SU-DHL-6 (cell line): ENCODE measurements at regions not wholly inside any gene's neighbourhood (a gene's known extent, or its start where the extent isn't known, plus 50 kb on each side); places are given as distances from the start of the nearest gene placed in this dataset.

Experiments used
- H2AFZ ChIP-seq: fragments of 200-600 bp; sonication (generic); 2 replicates; pipeline ENCODE4 v1.6.1; 2014; ENCODE audit warnings: low read depth, mild to moderate bottlenecking, moderate library complexity, mixed read lengths, antibody characterized with exemption, low read length; ENCODE audit not compliant: severe bottlenecking
- H3F3A ChIP-seq: fragments of 200-600 bp; shearing (Covaris generic); 2 replicates; pipeline ENCODE4 v1.6.0; 2016; ENCODE audit warnings: antibody characterized with exemption, mild to moderate bottlenecking; ENCODE audit not compliant: insufficient read depth
- H3K27ac ChIP-seq: fragments of 200-600 bp; sonication (generic); 2 replicates; pipeline ENCODE4 v1.5.1; 2016; ENCODE audit warnings: low read depth, mild to moderate bottlenecking, low read length, moderate library complexity, mixed read lengths
- H3K27me3 ChIP-seq: fragments of 200-600 bp; sonication (generic), shearing (Covaris generic); 2 replicates; pipeline ENCODE4 v1.6.0; 2014; ENCODE audit warnings: mild to moderate bottlenecking, low read length
- H3K36me3 ChIP-seq: fragments of 200-600 bp; sonication (generic); 2 replicates; pipeline ENCODE4 v1.6.1; 2014; ENCODE audit warnings: mild to moderate bottlenecking, low read length, mixed read lengths
- H3K4me2 ChIP-seq: fragments of 300-600, 200-600 bp; shearing (Covaris generic), sonication (generic); 2 replicates; pipeline ENCODE4 v1.6.0; 2014; ENCODE audit warnings: low read length, low read depth, mild to moderate bottlenecking; ENCODE audit not compliant: poor library complexity, severe bottlenecking
- H3K4me3 ChIP-seq: fragments of 200-600 bp; sonication (generic); 2 replicates; pipeline ENCODE4 v1.5.1; 2014; ENCODE audit warnings: antibody characterized with exemption, low read length, mild to moderate bottlenecking, mixed read lengths; ENCODE audit not compliant: insufficient read depth, poor library complexity, severe bottlenecking
- H3K79me2 ChIP-seq: fragments of 200-600 bp; sonication (generic); 2 replicates; pipeline ENCODE4 v1.6.1; 2014; ENCODE audit warnings: mild to moderate bottlenecking, low read length, moderate library complexity; ENCODE audit not compliant: insufficient read depth
- H3K9ac ChIP-seq: fragments of 200-600 bp; sonication (generic); 2 replicates; pipeline ENCODE4 v1.7.0; 2014; ENCODE audit warnings: mild to moderate bottlenecking, low read length
- H3K9me2 ChIP-seq: fragments of 200-600 bp; sonication (generic); replicated peaks from 2 replicates; pipeline ENCODE4 v1.6.1; 2014; ENCODE audit warnings: low read length; ENCODE audit not compliant: insufficient read depth
- H3K9me3 ChIP-seq: fragments of 200-600 bp; sonication (generic); 2 replicates; pipeline ENCODE4 v1.6.1; 2014; ENCODE audit warnings: low read length, mixed read lengths; ENCODE audit not compliant: insufficient read depth
- H4K20me1 ChIP-seq: fragments of 200-600 bp; sonication (generic); 2 replicates; pipeline ENCODE4 v1.6.1; 2014; ENCODE audit warnings: low read depth, mild to moderate bottlenecking, antibody characterized with exemption, low read length, moderate library complexity, mixed read lengths
- EZH2phosphoT487 ChIP-seq: fragments of 200-600 bp; sonication (generic), shearing (Covaris generic); conservative IDR thresholded peaks from 2 replicates; pipeline ENCODE4 v1.6.1; 2018; ENCODE audit warnings: mild to moderate bottlenecking, antibody characterized with exemption, low read length, moderate library complexity, mixed read lengths
- TF ChIP-seq, protein P1 (sequence below): fragments of 200-600 bp; sonication (generic); IDR thresholded peaks from one replicate; pipeline ENCODE4 v1.5.1; 2017; ENCODE audit warnings: antibody characterized with exemption, mild to moderate bottlenecking, low read length, moderate library complexity; ENCODE audit not compliant: insufficient read depth, poor library complexity, severe bottlenecking

DNA sequence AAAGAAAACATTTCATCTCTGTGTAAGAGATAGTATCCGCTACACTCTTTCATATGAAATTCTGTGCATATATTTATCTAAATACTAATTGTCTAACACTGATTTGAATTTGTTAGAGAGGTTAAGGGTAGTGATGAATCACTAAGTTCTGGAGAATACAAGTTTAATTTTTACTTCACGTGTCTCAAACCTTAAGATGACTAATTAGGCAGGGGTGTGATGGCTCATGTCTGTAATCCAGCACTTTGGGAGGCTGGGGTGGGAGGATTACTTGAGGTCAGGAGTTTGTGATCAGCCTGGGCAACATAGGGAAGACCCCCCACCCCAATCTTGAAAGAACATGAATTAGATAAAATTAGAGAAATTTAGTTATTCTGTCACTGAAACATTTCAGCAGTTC is 2241.9 kb downstream of the PCDH7 start:
- no peaks in the 10 kb centered on the region for H3K79me2 ChIP-seq
- no peaks in the 10 kb centered on the region for H3K9me3 ChIP-seq
- H3K9ac ChIP-seq, result no peak overlapping the region
- TF ChIP-seq, protein P1, sequence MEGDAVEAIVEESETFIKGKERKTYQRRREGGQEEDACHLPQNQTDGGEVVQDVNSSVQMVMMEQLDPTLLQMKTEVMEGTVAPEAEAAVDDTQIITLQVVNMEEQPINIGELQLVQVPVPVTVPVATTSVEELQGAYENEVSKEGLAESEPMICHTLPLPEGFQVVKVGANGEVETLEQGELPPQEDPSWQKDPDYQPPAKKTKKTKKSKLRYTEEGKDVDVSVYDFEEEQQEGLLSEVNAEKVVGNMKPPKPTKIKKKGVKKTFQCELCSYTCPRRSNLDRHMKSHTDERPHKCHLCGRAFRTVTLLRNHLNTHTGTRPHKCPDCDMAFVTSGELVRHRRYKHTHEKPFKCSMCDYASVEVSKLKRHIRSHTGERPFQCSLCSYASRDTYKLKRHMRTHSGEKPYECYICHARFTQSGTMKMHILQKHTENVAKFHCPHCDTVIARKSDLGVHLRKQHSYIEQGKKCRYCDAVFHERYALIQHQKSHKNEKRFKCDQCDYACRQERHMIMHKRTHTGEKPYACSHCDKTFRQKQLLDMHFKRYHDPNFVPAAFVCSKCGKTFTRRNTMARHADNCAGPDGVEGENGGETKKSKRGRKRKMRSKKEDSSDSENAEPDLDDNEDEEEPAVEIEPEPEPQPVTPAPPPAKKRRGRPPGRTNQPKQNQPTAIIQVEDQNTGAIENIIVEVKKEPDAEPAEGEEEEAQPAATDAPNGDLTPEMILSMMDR, result no peak
- no peak for TF ChIP-seq EZH2phosphoT487
- no peaks in the 10 kb centered on the region for H3K9me2 ChIP-seq
- no peaks in the 10 kb centered on the region for H3F3A ChIP-seq
- H3K4me3 ChIP-seq, result no peak overlapping the region
- no peaks in the 10 kb centered on the region for H4K20me1 ChIP-seq
- no peaks in the 10 kb centered on the region for H3K36me3 ChIP-seq
- H2AFZ ChIP-seq, result no peak overlapping the region
- H3K27me3 ChIP-seq, result no peaks in the 10 kb centered on the region
- H3K4me2 ChIP-seq, result no peak overlapping the region
- H3K27ac ChIP-seq, result no peak overlapping the region

DNA sequence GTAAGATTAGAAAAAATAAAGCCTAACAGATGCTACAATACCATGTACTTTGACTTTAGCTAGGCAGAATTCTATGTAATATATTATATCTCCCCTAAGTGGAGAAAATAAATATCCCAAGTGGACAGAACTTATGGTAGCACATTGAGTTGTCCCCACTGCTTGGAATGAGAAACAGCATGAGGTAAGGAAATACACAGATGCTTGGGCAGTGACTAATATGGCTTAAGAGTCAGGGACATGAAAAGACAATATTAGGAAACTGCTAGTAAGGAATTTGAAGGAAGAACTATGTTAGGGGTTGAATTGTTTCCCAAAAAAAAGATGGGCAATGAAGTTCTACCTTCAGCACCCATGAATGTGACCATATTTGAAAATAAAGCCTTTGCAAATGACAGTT is 2265.1 kb downstream of the PCDH7 start:
- H3K36me3 ChIP-seq, result no peaks in the 10 kb centered on the region
- H3K79me2 ChIP-seq, result no peaks in the 10 kb centered on the region
- H3K9ac ChIP-seq, result no peak overlapping the region
- H3K27me3 ChIP-seq, result no peaks in the 10 kb centered on the region
- no peak overlapping the region for H2AFZ ChIP-seq
- no peaks in the 10 kb centered on the region for H3K9me2 ChIP-seq
- no peaks in the 10 kb centered on the region for H3K9me3 ChIP-seq
- TF ChIP-seq, protein P1, result no peak
- TF ChIP-seq EZH2phosphoT487, result no peak
- no peak overlapping the region for H3K4me2 ChIP-seq
- H3K27ac ChIP-seq, result no peak overlapping the region
- no peaks in the 10 kb centered on the region for H4K20me1 ChIP-seq
- H3K4me3 ChIP-seq, result no peak overlapping the region
- no peaks in the 10 kb centered on the region for H3F3A ChIP-seq

GRCh38 chr4:32986236-32986635 is 2266.1 kb downstream of the PCDH7 start:
- no peaks in the 10 kb centered on the region for H3K9me3 ChIP-seq

More at GRCh38 chr4:32986236-32986635, 2266.1 kb downstream of the PCDH7 start:
- H3K9ac ChIP-seq, result no peak overlapping the region
- no peak overlapping the region for H3K4me2 ChIP-seq
- H3K27me3 ChIP-seq, result no peaks in the 10 kb centered on the region
- no peaks in the 10 kb centered on the region for H3F3A ChIP-seq
- H3K27ac ChIP-seq, result no peak overlapping the region
- no peak for TF ChIP-seq EZH2phosphoT487
- TF ChIP-seq, protein P1, result no peak
- no peak overlapping the region for H3K4me3 ChIP-seq
- no peaks in the 10 kb centered on the region for H4K20me1 ChIP-seq
- H2AFZ ChIP-seq, result no peak overlapping the region
- H3K9me2 ChIP-seq, result no peaks in the 10 kb centered on the region
- no peaks in the 10 kb centered on the region for H3K79me2 ChIP-seq
- no peaks in the 10 kb centered on the region for H3K36me3 ChIP-seq
